HL-60/S4 treated with phorbol 12-myristate 13-acetate at 8.2 ng/mL for 4 days and 3 days (cell line): ENCODE measurements at regions not wholly inside any gene's neighbourhood (a gene's known extent, or its start where the extent isn't known, plus 50 kb on each side); places are given as distances from the start of the nearest gene placed in this dataset.
"Not testable (repeated sequence)": the region's sequence is repeated elsewhere in the genome, so short reads cannot be mapped to it uniquely, and the experiment has no call there.

ENCODE experiments used
- in situ Hi-C: fragments of 300-500 bp; cut with MboI; formaldehyde crosslinking; loops from 2 replicates; pipeline ENCODE4 v1.15.0; 2022; ENCODE audit warnings: low sequenced_read_pairs

GRCh38 chr11:116051494-116051893, 547.3 kb upstream of the CADM1 start:
- in situ Hi-C loops, result no loop called here

DNA sequence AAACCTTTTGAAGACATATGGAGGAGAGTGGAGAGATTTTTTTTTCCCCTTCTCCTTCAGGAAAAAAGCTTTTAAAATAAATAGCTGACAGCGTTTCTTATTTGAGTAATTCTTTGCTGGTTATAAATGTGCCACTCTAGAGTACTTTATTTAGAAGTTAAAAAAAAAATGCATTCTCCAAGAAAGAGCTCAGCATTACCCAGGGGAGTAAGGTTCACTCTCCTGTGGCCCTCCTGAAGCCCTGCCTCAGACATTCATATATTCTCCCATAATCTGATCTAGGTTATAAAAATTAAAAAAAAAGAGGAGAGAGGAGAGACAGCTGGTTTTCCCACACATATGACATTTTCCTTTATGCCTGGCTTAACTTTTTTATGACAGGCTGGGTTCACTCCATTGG, 545.2 kb upstream of the CADM1 start:
- in situ Hi-C loops, result no loop called here

GRCh38 chr11:116046127-116046526, 541.9 kb upstream of the CADM1 start:
- in situ Hi-C loops, result no loop called here

DNA sequence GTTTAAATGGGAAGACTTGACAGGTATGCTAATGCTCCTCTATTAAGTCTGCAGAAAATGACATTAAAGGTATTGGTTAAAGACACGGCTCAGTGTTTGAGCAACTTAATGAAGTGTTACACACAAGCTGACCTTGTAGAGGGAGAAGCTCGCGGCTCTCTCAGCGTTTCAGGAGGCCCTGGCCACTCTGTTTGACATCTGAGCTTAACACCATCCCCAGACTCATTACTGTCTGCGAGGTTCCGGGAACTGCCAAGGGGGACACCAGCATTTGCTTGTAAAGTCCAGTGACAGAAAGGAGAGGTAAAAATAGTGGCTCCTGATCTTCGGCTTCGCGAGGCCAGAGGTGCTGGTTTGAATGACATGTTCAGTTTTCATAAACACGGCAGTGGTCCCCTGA, 540.7 kb upstream of the CADM1 start:
- in situ Hi-C loops, result no loop called here

GRCh38 chr11:116044520-116044919, 540.3 kb upstream of the CADM1 start:
- in situ Hi-C loops, result no loop called here

GRCh38 chr11:116043857-116044256, 539.6 kb upstream of the CADM1 start:
- in situ Hi-C loops, result no loop called here

GRCh38 chr11:116043059-116043458, 538.8 kb upstream of the CADM1 start:
- in situ Hi-C loops, result not testable (repeated sequence)

GRCh38 chr11:116042146-116042545, 537.9 kb upstream of the CADM1 start:
- in situ Hi-C loops, result no loop called here

DNA sequence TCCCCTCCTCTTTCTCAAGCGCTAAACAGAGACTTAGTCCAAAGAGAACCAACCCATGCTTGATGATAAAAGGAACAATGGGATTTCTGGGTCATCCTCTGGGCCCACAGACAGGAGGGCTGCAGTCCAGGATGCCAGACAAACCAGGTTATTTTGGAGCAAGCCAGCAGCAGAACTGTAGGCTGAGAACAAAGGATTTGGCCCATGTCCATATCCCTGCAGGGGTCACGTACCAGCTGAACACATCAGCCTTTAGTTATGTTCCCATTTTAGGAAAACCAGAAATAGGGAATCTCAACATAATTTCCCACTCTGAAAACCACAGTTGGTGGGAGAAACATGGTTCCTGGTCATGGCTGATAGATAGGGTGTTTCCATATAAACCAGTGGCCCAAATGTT, 533.6 kb upstream of the CADM1 start:
- in situ Hi-C loops, result no loop called here

DNA sequence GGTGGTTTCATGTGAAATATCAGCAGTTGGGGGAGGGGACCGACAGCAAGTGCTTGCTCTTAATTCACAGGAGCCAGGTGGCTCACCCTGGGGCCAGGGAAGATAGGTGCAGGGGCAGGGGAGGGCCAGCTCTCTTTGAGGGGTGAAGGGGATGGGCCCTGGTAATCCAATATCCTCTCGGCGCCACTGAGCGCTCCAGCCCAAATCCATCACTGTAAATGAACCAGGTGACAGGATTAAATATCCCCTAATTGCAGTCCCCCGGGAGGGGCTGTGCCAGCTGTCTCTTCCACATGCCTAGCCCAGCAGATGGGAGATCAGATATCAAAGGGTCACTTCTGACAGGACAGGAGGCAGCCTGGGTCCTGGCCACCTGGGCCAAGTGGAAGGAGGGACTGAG, 531.8 kb upstream of the CADM1 start:
- in situ Hi-C loops, result no loop called here

DNA sequence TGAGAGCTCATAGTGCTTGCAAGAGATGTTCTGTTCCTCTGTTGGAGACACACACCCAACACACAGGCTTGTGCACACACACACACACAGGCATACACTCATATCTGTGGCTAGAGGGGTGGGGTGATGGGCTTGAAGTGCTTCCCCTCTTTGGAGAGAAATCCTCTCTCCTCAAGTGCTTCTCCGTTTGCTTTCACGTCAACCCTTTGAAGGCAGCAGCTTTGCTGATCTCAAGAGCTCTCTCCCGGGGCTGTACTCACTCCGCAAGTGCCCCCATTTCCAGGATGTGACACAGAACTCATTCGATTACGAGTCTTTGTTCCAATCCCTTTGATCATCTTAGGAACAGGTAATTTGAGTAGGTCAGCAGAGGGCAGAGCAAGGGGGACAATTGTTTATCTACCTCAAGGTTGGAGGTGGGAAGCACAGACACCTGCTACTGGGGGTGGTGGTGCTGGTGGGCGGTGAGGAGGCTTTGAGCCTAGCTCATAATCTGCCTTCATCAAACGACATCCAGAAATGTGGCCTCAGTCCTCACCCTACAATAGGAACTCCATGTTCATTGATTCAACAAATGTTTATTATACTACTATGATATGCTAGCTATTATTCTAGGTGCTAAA, 529.8 kb upstream of the CADM1 start:
- in situ Hi-C loops, result no loop called here

GRCh38 chr11:116030697-116031331, 526.6 kb upstream of the CADM1 start:
- in situ Hi-C loops, result no loop called here

- in situ Hi-C loops, result not testable (repeated sequence)
These were observed 524.3 kb upstream of the CADM1 start for GRCh38 chr11:116028506-116028905.

DNA sequence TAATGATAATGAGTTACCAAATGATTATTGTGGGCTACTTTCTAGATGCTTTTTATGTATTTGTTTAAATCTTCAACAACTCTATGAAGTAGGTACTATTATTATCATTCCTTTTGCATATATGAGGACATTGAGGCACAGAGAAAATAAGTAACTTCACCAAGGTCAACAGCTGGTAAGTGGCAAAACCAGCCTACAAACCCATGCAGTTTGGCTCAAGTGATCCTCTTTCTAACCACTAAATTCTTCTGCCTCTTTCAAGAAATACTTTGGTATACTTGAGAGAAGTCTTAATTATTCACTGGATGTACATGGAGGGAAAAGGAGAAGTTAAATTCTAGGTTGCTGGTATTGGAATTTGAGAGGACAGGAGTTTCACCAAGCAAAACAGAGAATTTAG, 495.2 kb upstream of the CADM1 start:
- in situ Hi-C loops, result no loop called here

DNA sequence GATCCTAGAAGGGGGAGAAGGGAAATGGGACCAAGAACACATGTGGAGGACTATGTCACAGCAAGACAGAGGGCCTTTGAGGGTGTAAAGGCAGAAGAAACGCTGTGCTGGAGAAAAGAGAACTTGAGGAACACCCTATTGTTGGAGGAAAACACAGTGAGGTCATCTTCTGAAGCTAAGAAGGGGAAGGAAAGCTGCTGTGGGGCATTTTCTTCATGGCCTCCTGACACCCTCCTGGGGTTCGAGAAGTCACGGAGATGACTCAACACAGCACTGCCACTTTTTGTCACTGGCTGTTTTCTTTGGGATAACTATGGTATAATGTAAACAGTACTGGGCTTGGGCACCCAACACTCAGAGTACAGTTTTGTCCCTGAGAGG, 492.6 kb upstream of the CADM1 start:
- in situ Hi-C loops, result no loop called here

GRCh38 chr11:115996125-115996807, 492.1 kb upstream of the CADM1 start:
- in situ Hi-C loops, result no loop called here

DNA sequence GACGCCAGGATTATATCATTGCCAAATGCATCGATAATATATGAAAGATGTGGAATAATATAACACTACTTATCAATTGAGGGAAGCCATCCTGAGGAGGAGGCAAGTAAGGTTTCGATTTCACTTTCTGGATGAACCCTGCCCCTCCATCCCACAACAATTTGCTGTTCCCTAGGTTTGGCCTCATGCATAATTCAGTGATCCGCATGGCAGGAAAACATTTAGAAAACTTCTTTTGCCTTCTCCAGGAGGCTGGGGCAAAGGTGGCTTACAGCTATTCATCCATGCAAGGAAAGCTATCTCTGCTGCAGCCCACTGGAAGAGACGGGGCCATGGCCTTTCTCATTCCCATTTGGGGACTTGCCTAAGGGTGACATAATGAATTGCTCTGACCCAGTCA, 489.4 kb upstream of the CADM1 start:
- in situ Hi-C loops, result no loop called here

DNA sequence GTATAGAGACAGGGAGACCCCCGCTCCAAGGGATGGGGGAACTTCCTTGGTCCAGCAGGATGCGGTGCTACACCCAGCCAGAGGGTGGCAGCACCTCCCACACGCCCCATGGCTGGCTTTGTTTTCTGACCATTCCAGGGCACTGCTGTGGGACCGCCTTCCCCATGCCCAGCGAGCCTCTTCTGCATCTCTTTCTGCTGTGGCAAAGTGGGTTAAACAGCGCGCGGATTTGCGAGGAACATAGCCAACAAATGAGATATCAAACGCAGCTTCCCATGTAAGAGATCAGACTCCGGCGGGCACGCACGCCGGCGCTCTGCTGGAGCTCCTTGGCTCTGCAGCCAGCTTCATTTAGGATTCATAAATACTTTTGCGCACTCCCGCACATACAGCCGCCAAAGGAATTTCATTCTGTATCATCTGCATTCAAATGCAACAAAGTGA, 485.8 kb upstream of the CADM1 start:
- in situ Hi-C loops, result no loop called here

DNA sequence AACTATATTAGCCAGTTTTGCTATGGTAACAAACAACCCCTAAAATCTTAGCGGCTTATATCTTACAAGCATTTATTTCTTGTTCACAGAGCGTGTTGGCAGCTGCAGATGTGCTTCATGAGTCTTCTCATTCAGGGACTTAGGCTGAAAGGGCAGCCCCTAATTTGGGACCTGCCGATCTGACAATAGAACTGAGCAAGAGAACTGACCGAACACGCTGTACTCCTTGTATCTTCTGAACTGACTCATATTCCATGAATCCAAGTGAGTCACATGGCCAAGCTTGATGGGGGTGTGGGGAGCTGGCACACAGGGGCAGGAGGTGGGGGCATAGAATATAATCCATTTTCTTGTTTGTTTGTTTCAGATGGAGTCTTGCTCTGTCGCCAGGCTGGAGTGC, 481.7 kb upstream of the CADM1 start:
- in situ Hi-C loops, result no loop called here

DNA sequence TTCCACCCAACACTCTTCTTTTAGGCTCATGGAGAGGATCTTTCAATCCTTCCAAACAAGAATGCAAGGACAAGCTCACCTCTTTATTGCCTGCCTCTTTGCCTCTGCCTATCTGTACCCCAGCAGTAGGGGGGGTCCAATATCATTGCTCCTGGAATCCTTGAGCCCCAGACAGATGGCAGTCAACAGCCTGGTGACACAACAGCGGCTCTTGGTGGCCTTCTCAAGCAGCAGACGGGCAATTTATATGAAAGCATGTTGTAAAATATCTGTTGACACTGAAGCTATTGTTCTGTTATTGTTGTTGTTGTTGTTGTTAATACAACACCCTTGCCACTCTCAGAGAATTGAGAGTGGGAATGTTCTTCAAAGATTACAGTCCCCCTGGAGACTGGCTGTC, 480.0 kb upstream of the CADM1 start:
- in situ Hi-C loops, result no loop called here

DNA sequence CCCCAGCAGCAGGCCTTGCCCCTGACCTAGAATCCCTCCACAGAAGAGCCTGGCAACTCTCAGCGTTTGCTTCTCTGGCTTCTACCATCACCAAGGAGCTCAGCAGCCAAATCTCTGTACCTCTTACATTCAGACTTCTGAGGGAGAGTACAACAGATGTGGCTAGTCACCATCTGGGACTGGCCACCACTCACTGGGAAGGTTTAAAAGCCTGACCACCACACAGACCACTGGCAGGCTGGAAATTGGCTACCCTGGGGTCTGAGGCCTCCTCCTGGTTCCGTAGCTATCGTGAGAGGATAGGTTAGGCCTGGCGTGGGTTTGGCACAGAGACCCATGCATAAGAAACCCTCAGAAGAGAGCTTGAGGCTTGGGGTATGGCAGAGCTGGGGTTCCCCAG, 478.5 kb upstream of the CADM1 start:
- in situ Hi-C loops, result no loop called here

DNA sequence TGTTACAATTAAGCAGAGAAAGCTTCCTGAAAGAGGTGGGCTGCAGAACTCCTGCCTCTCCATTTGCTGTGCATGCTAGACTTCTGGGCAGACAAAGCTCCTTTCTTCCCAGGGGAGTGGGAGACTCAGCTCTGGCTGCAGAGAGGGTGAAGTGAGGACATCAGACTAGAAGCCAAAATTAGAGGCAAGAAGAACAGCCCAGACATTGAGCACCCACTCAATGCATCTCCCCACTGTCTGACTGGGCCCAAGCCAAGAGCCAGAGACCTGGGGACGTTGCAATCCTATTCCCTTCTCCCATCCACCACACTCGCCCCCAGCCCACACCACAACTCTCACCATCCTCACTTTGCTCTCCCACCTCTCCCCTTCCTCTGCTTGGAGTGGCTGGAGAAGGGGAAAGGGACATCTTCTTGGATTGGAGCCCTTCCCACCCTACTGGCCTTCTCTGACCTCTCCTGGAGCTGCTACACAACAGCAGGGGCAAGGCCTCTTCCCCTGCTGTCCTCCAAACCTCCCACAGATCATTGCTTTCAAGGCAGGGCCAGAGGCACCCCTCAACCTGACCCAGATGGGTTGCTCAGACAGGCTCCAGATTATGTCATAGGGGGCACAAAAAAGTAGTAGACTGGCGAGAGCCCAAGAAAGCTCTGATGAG, 477.7 kb upstream of the CADM1 start:
- in situ Hi-C loops, result no loop called here
